Loucy (cell line): ENCODE measurements at regions not wholly inside any gene's neighbourhood (a gene's known extent, or its start where the extent isn't known, plus 50 kb on each side); places are given as distances from the start of the nearest gene placed in this dataset.

Experiments
- H2AFZ ChIP-seq: fragments of 200-600 bp; sonication (generic); 2 replicates; pipeline ENCODE4 v1.6.0; 2016; ENCODE audit warnings: antibody characterized with exemption, mild to moderate bottlenecking, low read length, moderate library complexity
- H3F3A ChIP-seq: fragments of 200-600 bp; 2 replicates; pipeline ENCODE4 v1.6.0; 2016; ENCODE audit warnings: antibody characterized with exemption, low read depth, mild to moderate bottlenecking
- H3K27me3 ChIP-seq: fragments of 200-600 bp; sonication (generic); 2 replicates; pipeline ENCODE4 v1.6.1; 2014; ENCODE audit warnings: low read length, mild to moderate bottlenecking; ENCODE audit not compliant: insufficient read depth, poor library complexity, severe bottlenecking
- H3K36me3 ChIP-seq: fragments of 200-600 bp; sonication (generic); 2 replicates; pipeline ENCODE4 v1.6.1; 2016; ENCODE audit warnings: low read length; ENCODE audit not compliant: insufficient read depth
- H3K4me1 ChIP-seq: fragments of 200-600 bp; sonication (generic); 2 replicates; pipeline ENCODE4 v1.5.1; 2014; ENCODE audit warnings: low read length, mild to moderate bottlenecking; ENCODE audit not compliant: insufficient read depth, poor library complexity, severe bottlenecking
- H3K4me2 ChIP-seq: fragments of 200-600 bp; sonication (generic); 2 replicates; pipeline ENCODE4 v1.6.0; 2014; ENCODE audit warnings: antibody characterized with exemption, low read length, low read depth, mild to moderate bottlenecking; ENCODE audit not compliant: poor library complexity, severe bottlenecking
- H3K4me3 ChIP-seq: fragments of 200-600 bp; sonication (generic); 2 replicates; pipeline ENCODE4 v1.5.1; 2014; ENCODE audit warnings: low read length, mild to moderate bottlenecking, mixed read lengths; ENCODE audit not compliant: poor library complexity, severe bottlenecking
- H3K79me2 ChIP-seq: fragments of 200-600 bp; sonication (generic); 2 replicates; pipeline ENCODE4 v1.6.1; 2014; ENCODE audit warnings: low read length; ENCODE audit not compliant: insufficient read depth
- H3K9ac ChIP-seq: fragments of 200-600 bp; sonication (generic); 2 replicates; pipeline ENCODE4 v1.6.0; 2014; ENCODE audit warnings: mild to moderate bottlenecking, low read depth, low read length, moderate library complexity; ENCODE audit not compliant: poor library complexity, severe bottlenecking
- H3K9me2 ChIP-seq: fragments of 200-600 bp; sonication (generic); replicated peaks from 2 replicates; pipeline ENCODE4 v1.6.1; 2016; ENCODE audit warnings: low read depth, low read length, mixed read lengths
- H3K9me3 ChIP-seq: fragments of 200-600 bp; sonication (generic); 2 replicates; pipeline ENCODE4 v1.6.1; 2014; ENCODE audit warnings: mild to moderate bottlenecking, antibody characterized with exemption, low read length, low read depth; ENCODE audit not compliant: insufficient read depth
- H4K20me1 ChIP-seq: fragments of 200-600 bp; sonication (generic); 2 replicates; pipeline ENCODE4 v1.6.0; 2014; ENCODE audit warnings: antibody characterized with exemption, low read length, mild to moderate bottlenecking; ENCODE audit not compliant: insufficient read depth, poor library complexity, severe bottlenecking
- CTCF ChIP-seq: fragments of 200-600 bp; sonication (generic); conservative IDR thresholded peaks from 2 replicates; pipeline ENCODE4 v1.5.1; 2014; ENCODE audit warnings: mild to moderate bottlenecking, antibody characterized with exemption, low read length
- EZH2phosphoT487 ChIP-seq: fragments of 200-600 bp; IDR thresholded peaks from 2 replicates; pipeline ENCODE4 v1.6.1; 2018; ENCODE audit warnings: antibody characterized with exemption, mild to moderate bottlenecking, moderate library complexity, borderline replicate concordance

DNA sequence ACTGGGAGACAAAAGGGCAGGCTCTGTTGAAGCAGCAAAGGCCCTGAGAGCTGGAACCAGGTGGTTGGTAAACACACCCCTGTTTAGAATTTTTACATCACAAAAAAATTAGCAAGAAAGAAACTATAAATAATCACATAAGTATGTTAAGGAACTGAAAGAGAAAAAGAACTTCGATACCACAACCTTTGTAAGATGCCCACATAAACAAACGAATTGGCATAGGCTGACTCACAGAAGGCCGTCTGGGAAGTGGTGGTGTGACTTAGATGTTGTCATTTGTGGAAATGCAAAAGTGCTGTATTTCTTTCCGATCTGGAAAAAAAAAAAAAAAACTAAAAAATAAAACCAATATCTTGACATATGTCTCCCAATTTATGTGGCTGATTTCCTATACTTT is 235.1 kb downstream of the USP46 start:
- no peaks in the 10 kb centered on the region for H3K9me3 ChIP-seq
- H3K36me3 ChIP-seq = no peaks in the 10 kb centered on the region
- H3K4me1 ChIP-seq = no peaks in the 10 kb centered on the region
- no peak overlapping the region for H3K9ac ChIP-seq
- no peaks in the 10 kb centered on the region for H3K9me2 ChIP-seq
- no peaks in the 10 kb centered on the region for H3K27me3 ChIP-seq
- no peaks in the 10 kb centered on the region for H4K20me1 ChIP-seq
- H2AFZ ChIP-seq = no peak overlapping the region
- no peaks in the 10 kb centered on the region for H3F3A ChIP-seq
- no peaks in the 10 kb centered on the region for H3K79me2 ChIP-seq
- TF ChIP-seq CTCF (no peak), EZH2phosphoT487 (no peak)
- H3K4me3 ChIP-seq = no peak overlapping the region
- H3K4me2 ChIP-seq = no peak overlapping the region

GRCh38 chr4:52425751-52426326 is 233.3 kb downstream of the USP46 start:
- TF ChIP-seq EZH2phosphoT487 (no peak), CTCF (no peak)
- H3K4me3 ChIP-seq = no peak overlapping the region
- no peak overlapping the region for H2AFZ ChIP-seq
- H3K9ac ChIP-seq = no peak overlapping the region
- no peaks in the 10 kb centered on the region for H4K20me1 ChIP-seq
- no peaks in the 10 kb centered on the region for H3K9me3 ChIP-seq
- no peaks in the 10 kb centered on the region for H3K4me1 ChIP-seq
- H3K4me2 ChIP-seq = no peak overlapping the region
- H3K79me2 ChIP-seq = no peaks in the 10 kb centered on the region
- no peaks in the 10 kb centered on the region for H3F3A ChIP-seq
- no peaks in the 10 kb centered on the region for H3K9me2 ChIP-seq
- no peaks in the 10 kb centered on the region for H3K27me3 ChIP-seq
- H3K36me3 ChIP-seq = no peaks in the 10 kb centered on the region

DNA sequence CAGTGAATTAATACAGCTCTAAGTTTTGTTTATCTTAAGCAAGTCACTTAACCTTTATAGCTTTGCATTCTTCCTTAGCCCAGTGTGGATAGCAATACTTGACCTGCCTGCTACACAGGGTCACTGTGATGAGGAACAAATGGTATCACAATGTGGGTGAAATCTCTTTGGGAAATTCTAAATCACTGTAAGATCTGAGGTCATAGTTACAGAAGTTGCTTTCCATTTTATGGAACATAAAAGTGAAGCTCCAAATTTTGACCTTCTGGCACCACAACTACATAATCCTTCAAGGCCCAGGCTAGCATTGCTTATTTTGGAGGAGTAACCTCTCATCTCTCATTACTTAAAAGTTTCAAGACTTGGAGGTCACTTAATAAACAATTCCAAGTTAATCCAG is 227.7 kb downstream of the USP46 start:
- no peaks in the 10 kb centered on the region for H3K4me1 ChIP-seq
- no peaks in the 10 kb centered on the region for H3K9me2 ChIP-seq
- no peaks in the 10 kb centered on the region for H3F3A ChIP-seq
- H3K9ac ChIP-seq = no peak overlapping the region
- no peak overlapping the region for H3K4me2 ChIP-seq
- no peaks in the 10 kb centered on the region for H4K20me1 ChIP-seq
- no peak overlapping the region for H3K4me3 ChIP-seq
- H3K9me3 ChIP-seq = no peaks in the 10 kb centered on the region
- no peaks in the 10 kb centered on the region for H3K36me3 ChIP-seq
- no peak overlapping the region for H2AFZ ChIP-seq
- no peaks in the 10 kb centered on the region for H3K27me3 ChIP-seq
- TF ChIP-seq EZH2phosphoT487 (no peak), CTCF (no peak)
- no peaks in the 10 kb centered on the region for H3K79me2 ChIP-seq
